Kidney epithelial cell (primary cell): ENCODE measurements at regions not wholly inside any gene's neighbourhood (a gene's known extent, or its start where the extent isn't known, plus 50 kb on each side); places are given as distances from the start of the nearest gene placed in this dataset.

Source experiments
- DNase-seq: peaks from one replicate; pipeline ENCODE4 v3.0.0-alpha.2; 2010; ENCODE audit warnings: low read depth
- H3K27me3 ChIP-seq: 2 replicates; pipeline ENCODE4 v1.6.0; 2011; ENCODE audit warnings: low read length; ENCODE audit not compliant: control insufficient read depth, insufficient read depth
- H3K36me3 ChIP-seq: 2 replicates; pipeline ENCODE4 v1.5.1; 2011; ENCODE audit warnings: low read length; ENCODE audit not compliant: control insufficient read depth, insufficient read depth
- H3K4me3 ChIP-seq: 2 replicates; pipeline ENCODE4 v1.5.1; 2011; ENCODE audit warnings: low read depth, mild to moderate bottlenecking, control low read depth, low read length
- CTCF ChIP-seq: IDR thresholded peaks from 2 replicates; pipeline ENCODE4 v1.5.1; 2011; ENCODE audit warnings: mild to moderate bottlenecking, moderate library complexity, low read length, control low read depth, inconsistent platforms; ENCODE audit not compliant: insufficient read depth, poor library complexity, severe bottlenecking

GRCh38 chr10:117681104-117681503 is 138.6 kb downstream of the EMX2 start:
- TF ChIP-seq CTCF: no peak

GRCh38 chr10:117684046-117684610 is 141.6 kb downstream of the EMX2 start:
- no peak for TF ChIP-seq CTCF
- Histone ChIP-seq H3K36me3 (no peaks in the 10 kb centered on the region), H3K4me3 (no peak overlapping the region), H3K27me3 (no peaks in the 10 kb centered on the region)
- DNase-seq: no peak

More at GRCh38 chr10:117681104-117681503, 138.6 kb downstream of the EMX2 start:
- Histone ChIP-seq H3K36me3 (no peaks in the 10 kb centered on the region), H3K4me3 (no peak overlapping the region), H3K27me3 (no peaks in the 10 kb centered on the region)
- DNase-seq: no peak

- peak; percentile 50 for TF ChIP-seq CTCF
- no peak for DNase-seq
- Histone ChIP-seq H3K36me3 (no peaks in the 10 kb centered on the region), H3K4me3 (no peak overlapping the region), H3K27me3 (no peaks in the 10 kb centered on the region)
Observed at GRCh38 chr10:117684672-117685211, 142.2 kb downstream of the EMX2 start.

- H3K27me3 ChIP-seq: no peaks in the 10 kb centered on the region
- TF ChIP-seq CTCF: no peak
- H3K36me3 ChIP-seq: no peaks in the 10 kb centered on the region
- DNase-seq: no peak
- H3K4me3 ChIP-seq: no peak overlapping the region
Observed at GRCh38 chr10:117685431-117685830, 142.9 kb downstream of the EMX2 start.

GRCh38 chr10:117686606-117687005 is 144.1 kb downstream of the EMX2 start:
- H3K4me3 ChIP-seq: no peak overlapping the region
- TF ChIP-seq CTCF: no peak
- H3K27me3 ChIP-seq: no peaks in the 10 kb centered on the region
- H3K36me3 ChIP-seq: no peaks in the 10 kb centered on the region
- DNase-seq: no peak

GRCh38 chr10:117688358-117688757 is 145.8 kb downstream of the EMX2 start:
- H3K36me3 ChIP-seq: no peaks in the 10 kb centered on the region
- no peak overlapping the region for H3K4me3 ChIP-seq
- H3K27me3 ChIP-seq: no peaks in the 10 kb centered on the region
- TF ChIP-seq CTCF: no peak
- no peak for DNase-seq
